HCT116 (cell line): ENCODE measurements at regions not wholly inside any gene's neighbourhood (a gene's known extent, or its start where the extent isn't known, plus 50 kb on each side); places are given as distances from the start of the nearest gene placed in this dataset.
"Not testable (repeated sequence)": the region's sequence is repeated elsewhere in the genome, so short reads cannot be mapped to it uniquely, and the experiment has no call there.

Experiments
- EZH2phosphoT487 ChIP-seq: fragments of 200-600 bp; IDR thresholded peaks from 2 replicates; pipeline ENCODE4 v1.6.1; 2018; ENCODE audit warnings: antibody characterized with exemption, borderline replicate concordance
- TF ChIP-seq, protein P1 (sequence below), 3 experiments: fragments of 200-600 bp in 1 of 3; sonication (generic) in 1 of 3; IDR thresholded peaks in 2 of 3; conservative IDR thresholded peaks in 1 of 3; 2 replicates each; pipeline ENCODE4 v1.5.1; 2012 to 2017; ENCODE audit warnings: low read depth in 2 of 3, low read length in 2 of 3, antibody characterized with exemption in 1 of 3, borderline replicate concordance in 1 of 3, control low read depth in 1 of 3, mild to moderate bottlenecking in 1 of 3, mixed read lengths in 1 of 3, mixed run types in 1 of 3, moderate library complexity in 1 of 3; ENCODE audit not compliant: insufficient read depth in 1 of 3

DNA sequence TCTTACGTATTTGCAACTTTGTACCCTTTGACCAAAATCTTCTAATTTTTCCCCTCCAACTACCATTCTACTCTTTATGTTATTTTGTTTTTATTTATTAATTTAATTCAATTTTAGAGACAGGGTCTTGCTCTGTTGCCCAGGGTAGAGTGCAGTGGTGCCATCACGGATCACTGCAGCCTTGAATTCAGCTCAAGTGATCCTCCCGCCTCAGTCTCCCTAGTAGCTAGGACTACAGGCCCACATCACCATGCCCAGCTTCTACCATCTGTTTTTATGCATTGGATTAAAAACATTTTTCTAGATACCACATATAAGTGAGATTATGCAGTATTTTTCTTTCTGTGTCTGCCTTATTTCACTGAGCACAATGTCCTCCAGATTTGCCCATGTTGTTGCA is 2912.5 kb downstream of the RPIA start:
- not testable (repeated sequence) for TF ChIP-seq EZH2phosphoT487
- TF ChIP-seq, protein P1, sequence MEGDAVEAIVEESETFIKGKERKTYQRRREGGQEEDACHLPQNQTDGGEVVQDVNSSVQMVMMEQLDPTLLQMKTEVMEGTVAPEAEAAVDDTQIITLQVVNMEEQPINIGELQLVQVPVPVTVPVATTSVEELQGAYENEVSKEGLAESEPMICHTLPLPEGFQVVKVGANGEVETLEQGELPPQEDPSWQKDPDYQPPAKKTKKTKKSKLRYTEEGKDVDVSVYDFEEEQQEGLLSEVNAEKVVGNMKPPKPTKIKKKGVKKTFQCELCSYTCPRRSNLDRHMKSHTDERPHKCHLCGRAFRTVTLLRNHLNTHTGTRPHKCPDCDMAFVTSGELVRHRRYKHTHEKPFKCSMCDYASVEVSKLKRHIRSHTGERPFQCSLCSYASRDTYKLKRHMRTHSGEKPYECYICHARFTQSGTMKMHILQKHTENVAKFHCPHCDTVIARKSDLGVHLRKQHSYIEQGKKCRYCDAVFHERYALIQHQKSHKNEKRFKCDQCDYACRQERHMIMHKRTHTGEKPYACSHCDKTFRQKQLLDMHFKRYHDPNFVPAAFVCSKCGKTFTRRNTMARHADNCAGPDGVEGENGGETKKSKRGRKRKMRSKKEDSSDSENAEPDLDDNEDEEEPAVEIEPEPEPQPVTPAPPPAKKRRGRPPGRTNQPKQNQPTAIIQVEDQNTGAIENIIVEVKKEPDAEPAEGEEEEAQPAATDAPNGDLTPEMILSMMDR (IDR thresholded peaks at IDR 0.05 in 2 of 3, conservative IDR thresholded peaks at IDR 0.05 in 1 of 3; ENCODE audit: borderline replicate concordance in 1 of 3, insufficient read depth in 1 of 3, low read depth in 2 of 3, low read length in 2 of 3) = not testable (repeated sequence)
